Endothelial cell of umbilical vein (primary cell): ENCODE measurements at regions not wholly inside any gene's neighbourhood (a gene's known extent, or its start where the extent isn't known, plus 50 kb on each side); places are given as distances from the start of the nearest gene placed in this dataset.

Source experiments
- BruUV-seq: library from RNA; stranded (reverse); fragments of 400-500 nt; replicated peaks from 2 replicates; lab custom pipeline; 2021; lab: Mats Ljungman, UMichigan
- CTCF ChIA-PET: fragments of 300-600, 350-600 bp; sonication (Branson Sonifier 250); formaldehyde crosslinking; loops from one replicate; lab custom pipeline; 2021; ENCODE audit warnings: antibody characterized with exemption, inconsistent platforms; lab: Charles Lee
- POLR2A ChIA-PET: fragments of 300-600, 350-600 bp; sonication (Branson Sonifier 250); formaldehyde crosslinking; loops from one replicate; lab custom pipeline; 2021; ENCODE audit warnings: antibody characterized with exemption, inconsistent platforms; lab: Charles Lee
- DNase-seq: peaks from one replicate; pipeline ENCODE4 v3.0.0-alpha.2; 2011; ENCODE audit warnings: low read depth, low spot score
- FAIRE-seq: peaks from 2 replicates; lab custom pipeline; 2011; peaks lifted over from hg19 to GRCh38; lab: Jason Lieb, UNC
- H2AFZ ChIP-seq: 2 replicates; pipeline ENCODE4 v1.6.0; 2012; ENCODE audit warnings: low read depth, low read length, control low read depth, inconsistent platforms
- H3K27ac ChIP-seq: 2 replicates; pipeline ENCODE4 v1.5.1; 2011; ENCODE audit warnings: low read depth, mild to moderate bottlenecking, control low read depth, low read length, moderate library complexity; ENCODE audit not compliant: insufficient read depth
- H3K27me3 ChIP-seq, 2 experiments: 2 replicates each; pipeline versions ENCODE4 v1.6.0 to v1.6.1; 2011; ENCODE audit warnings: low read length in 2 of 2, mixed read lengths in 1 of 2; ENCODE audit not compliant: control insufficient read depth in 2 of 2, insufficient read depth in 2 of 2
- H3K36me3 ChIP-seq, 2 experiments: 2 replicates in 1 of 2; 3 replicates in 1 of 2; pipeline ENCODE4 v1.5.1; 2011; ENCODE audit warnings: low read length in 2 of 2, mild to moderate bottlenecking in 1 of 2, moderate library complexity in 1 of 2; ENCODE audit not compliant: control insufficient read depth in 2 of 2, insufficient read depth in 2 of 2; ENCODE audit errors: extremely low read depth in 1 of 2
- H3K4me1 ChIP-seq: 3 replicates; pipeline ENCODE4 v1.5.1; 2011; ENCODE audit warnings: mild to moderate bottlenecking, low read length; ENCODE audit not compliant: control insufficient read depth, insufficient read depth; ENCODE audit errors: extremely low read depth
- H3K4me2 ChIP-seq: 2 replicates; pipeline ENCODE4 v1.6.1; 2011; ENCODE audit warnings: low read length, control low read depth, mixed read lengths; ENCODE audit not compliant: insufficient read depth
- H3K4me3 ChIP-seq, 3 experiments: fragments of 200-600 bp in 1 of 3; sonication (generic), shearing (Covaris generic) in 1 of 3; replicated peaks in 1 of 3; 2 replicates each; pipeline ENCODE4 v1.5.1; 2011 to 2016; ENCODE audit warnings: control low read depth in 3 of 3, low read length in 3 of 3, mild to moderate bottlenecking in 2 of 3, inconsistent platforms in 1 of 3, low read depth in 1 of 3, moderate library complexity in 1 of 3; ENCODE audit not compliant: insufficient read depth in 1 of 3
- H3K79me2 ChIP-seq: 2 replicates; pipeline ENCODE4 v1.6.0; 2012; ENCODE audit warnings: low read length, inconsistent platforms; ENCODE audit not compliant: control insufficient read depth, insufficient read depth
- H3K9ac ChIP-seq: replicated peaks from 2 replicates; pipeline ENCODE3; 2011; ENCODE audit warnings: low read length, control low read depth; ENCODE audit not compliant: insufficient read depth; ENCODE audit errors: extremely low read depth
- H3K9me1 ChIP-seq: replicated peaks from 3 replicates; pipeline ENCODE4 v1.6.0; 2011; ENCODE audit warnings: mild to moderate bottlenecking, low read length; ENCODE audit not compliant: control insufficient read depth, insufficient read depth; ENCODE audit errors: extremely low read depth
- H3K9me3 ChIP-seq: replicated peaks from 2 replicates; pipeline ENCODE4 v1.5.1; 2012; ENCODE audit warnings: low read length, inconsistent platforms; ENCODE audit not compliant: control insufficient read depth, insufficient read depth
- H4K20me1 ChIP-seq: replicated peaks from 2 replicates; pipeline ENCODE3; 2011; ENCODE audit warnings: mild to moderate bottlenecking, low read length; ENCODE audit not compliant: control insufficient read depth, insufficient read depth; ENCODE audit errors: extremely low read depth
- EZH2 ChIP-seq: IDR thresholded peaks from 2 replicates; pipeline ENCODE4 v1.6.1; 2012; ENCODE audit warnings: borderline replicate concordance, low read depth, mild to moderate bottlenecking, moderate library complexity, low read length, inconsistent platforms; ENCODE audit not compliant: severe bottlenecking
- FOS ChIP-seq: IDR thresholded peaks from 2 replicates; pipeline ENCODE4 v1.6.1; 2011; ENCODE audit warnings: mild to moderate bottlenecking, low read length, moderate library complexity, borderline replicate concordance; ENCODE audit not compliant: insufficient read depth
- GATA2 ChIP-seq: IDR thresholded peaks from 2 replicates; pipeline ENCODE4 v1.7.0; 2011; ENCODE audit warnings: low read depth, mild to moderate bottlenecking, moderate library complexity, mixed read lengths, low read length; ENCODE audit not compliant: insufficient read length, insufficient read depth
- JUN ChIP-seq: IDR thresholded peaks from 2 replicates; pipeline ENCODE4 v1.6.1; 2011; ENCODE audit warnings: borderline replicate concordance, low read depth; ENCODE audit not compliant: insufficient read length, insufficient read depth
- MYC ChIP-seq: IDR thresholded peaks from one replicate; pipeline ENCODE4 v1.6.1; 2011; ENCODE audit warnings: mild to moderate bottlenecking, low read depth, low read length
- POLR2A ChIP-seq: IDR thresholded peaks from 2 replicates; pipeline ENCODE4 v1.6.1; 2012; ENCODE audit warnings: low read depth, mild to moderate bottlenecking, control low read depth, low read length
- POLR2AphosphoS5 ChIP-seq: IDR thresholded peaks from 2 replicates; pipeline ENCODE4 v1.6.1; 2012; ENCODE audit warnings: low read depth, mild to moderate bottlenecking, control low read depth, low read length, moderate library complexity; ENCODE audit not compliant: insufficient read depth
- dilution Hi-C: fragments of 300-500 bp; cut with MboI; formaldehyde crosslinking; loops from one replicate; pipeline ENCODE4 v1.15.0; 2019; ENCODE audit warnings: low sequenced_read_pairs; ENCODE audit not compliant: extremely low pct_ligation_motif_present
- intact Hi-C: fragments of 100-400 bp; cut with micrococcal nuclease; formaldehyde crosslinking; loops from one replicate; pipeline ENCODE4 v1.10.0; 2022
- TF ChIP-seq, protein P1 (sequence below): IDR thresholded peaks from 2 replicates; pipeline ENCODE4 v1.6.1; 2011; ENCODE audit not compliant: insufficient read depth, insufficient read length
- TF ChIP-seq, protein P2 (sequence below), 2 donors: IDR thresholded peaks; 1 replicate in 1 of 2; 2 replicates in 1 of 2; pipeline ENCODE4 v1.5.1; 2011; ENCODE audit warnings: low read length in 2 of 2, mild to moderate bottlenecking in 2 of 2, moderate library complexity in 2 of 2, control low read depth in 1 of 2, inconsistent platforms in 1 of 2, low read depth in 1 of 2; ENCODE audit not compliant: insufficient read depth in 1 of 2; ENCODE audit errors: extremely low read depth in 1 of 2

DNA sequence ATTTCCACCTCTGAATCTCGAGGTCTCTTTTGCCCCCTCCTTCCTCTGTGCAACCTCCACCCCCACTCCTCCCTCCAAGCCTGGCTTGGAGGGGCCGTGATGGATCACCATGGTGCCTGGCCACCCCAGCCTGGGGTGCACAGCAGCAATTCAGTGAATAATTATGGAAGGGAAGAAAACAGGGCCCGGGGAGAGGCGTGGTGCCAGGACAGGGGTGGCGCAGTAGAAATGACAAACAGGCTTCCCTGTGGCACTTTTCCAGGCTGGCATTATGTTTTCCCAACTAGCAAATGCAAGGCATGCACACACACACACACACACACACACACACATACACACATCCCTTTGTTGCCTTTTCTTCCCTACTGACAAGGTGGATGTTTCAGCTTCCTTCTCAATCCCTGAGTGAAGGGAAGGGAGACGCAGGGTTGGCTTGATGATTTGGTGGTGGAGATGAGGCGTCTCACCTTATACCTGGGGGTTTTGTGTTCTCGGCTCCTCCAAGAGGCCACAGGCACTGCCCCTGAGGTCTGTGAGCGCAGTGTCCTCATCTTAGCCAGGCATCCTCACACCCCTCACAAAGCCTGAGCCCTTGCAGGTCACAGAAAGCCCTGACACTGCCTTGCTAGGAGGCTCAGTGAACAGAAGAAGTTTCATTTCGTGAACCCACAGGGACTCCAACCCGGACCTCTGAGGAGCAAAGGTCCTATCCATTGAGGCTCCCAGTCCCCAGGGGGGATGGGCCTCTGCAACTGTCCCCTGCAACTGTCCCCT is 215.8 kb downstream of the MATN1 start:
- dilution Hi-C loops, result no loop called here
- no peak for TF ChIP-seq POLR2A
- TF ChIP-seq, protein P1, sequence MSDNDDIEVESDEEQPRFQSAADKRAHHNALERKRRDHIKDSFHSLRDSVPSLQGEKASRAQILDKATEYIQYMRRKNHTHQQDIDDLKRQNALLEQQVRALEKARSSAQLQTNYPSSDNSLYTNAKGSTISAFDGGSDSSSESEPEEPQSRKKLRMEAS, result no peak
- no peak for TF ChIP-seq MYC
- TF ChIP-seq POLR2AphosphoS5, result no peak
- TF ChIP-seq GATA2, result no peak
- no peak for TF ChIP-seq JUN
- no peaks in the 10 kb centered on the region for H4K20me1 ChIP-seq
- H3K9ac ChIP-seq, result no peak overlapping the region
- H3K9me3 ChIP-seq, result no peaks in the 10 kb centered on the region
- H3K36me3 ChIP-seq, result no peaks in the 10 kb centered on the region
- intact Hi-C loops, result no loop called here
- no peaks in the 10 kb centered on the region for H3K27me3 ChIP-seq
- no peak for FAIRE-seq
- ChIA-PET CTCF (no interaction called here), POLR2A (no interaction called here)
- no peak overlapping the region for H2AFZ ChIP-seq
- H3K4me3 ChIP-seq, result no peak overlapping the region
- no peak overlapping the region for H3K27ac ChIP-seq
- no peaks in the 10 kb centered on the region for H3K9me1 ChIP-seq
- no peak for DNase-seq
- no peaks in the 10 kb centered on the region for H3K4me1 ChIP-seq
- no peaks in the 10 kb centered on the region for H3K79me2 ChIP-seq
- H3K4me2 ChIP-seq, result no peak overlapping the region
- BruUV-seq, result no TSS peak

DNA sequence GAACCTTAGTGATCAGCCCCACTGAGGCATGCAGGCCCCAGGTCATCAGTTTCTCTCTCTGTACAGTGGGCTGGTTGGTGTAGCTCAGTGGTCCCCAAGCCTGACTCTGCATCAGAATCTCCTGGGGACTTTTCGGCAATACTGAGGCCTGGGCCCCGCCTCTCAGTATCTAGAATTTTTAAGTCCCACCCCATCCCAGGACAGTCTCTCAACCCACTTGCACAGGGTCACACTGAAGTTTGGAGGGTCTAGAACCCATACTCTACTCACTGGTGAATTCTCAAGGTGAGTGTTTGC is 216.4 kb downstream of the MATN1 start:
- no peaks in the 10 kb centered on the region for H3K36me3 ChIP-seq
- H3K4me3 ChIP-seq, result no peak overlapping the region
- no peak overlapping the region for H3K9ac ChIP-seq
- dilution Hi-C loops (no loop called here), intact Hi-C loops (no loop called here)
- no TSS peak for BruUV-seq
- H3K4me2 ChIP-seq, result no peak overlapping the region
- no peaks in the 10 kb centered on the region for H3K4me1 ChIP-seq
- H4K20me1 ChIP-seq, result no peaks in the 10 kb centered on the region
- DNase-seq (no peak), FAIRE-seq (no peak)
- no peaks in the 10 kb centered on the region for H3K27me3 ChIP-seq
- TF ChIP-seq, protein P2, sequence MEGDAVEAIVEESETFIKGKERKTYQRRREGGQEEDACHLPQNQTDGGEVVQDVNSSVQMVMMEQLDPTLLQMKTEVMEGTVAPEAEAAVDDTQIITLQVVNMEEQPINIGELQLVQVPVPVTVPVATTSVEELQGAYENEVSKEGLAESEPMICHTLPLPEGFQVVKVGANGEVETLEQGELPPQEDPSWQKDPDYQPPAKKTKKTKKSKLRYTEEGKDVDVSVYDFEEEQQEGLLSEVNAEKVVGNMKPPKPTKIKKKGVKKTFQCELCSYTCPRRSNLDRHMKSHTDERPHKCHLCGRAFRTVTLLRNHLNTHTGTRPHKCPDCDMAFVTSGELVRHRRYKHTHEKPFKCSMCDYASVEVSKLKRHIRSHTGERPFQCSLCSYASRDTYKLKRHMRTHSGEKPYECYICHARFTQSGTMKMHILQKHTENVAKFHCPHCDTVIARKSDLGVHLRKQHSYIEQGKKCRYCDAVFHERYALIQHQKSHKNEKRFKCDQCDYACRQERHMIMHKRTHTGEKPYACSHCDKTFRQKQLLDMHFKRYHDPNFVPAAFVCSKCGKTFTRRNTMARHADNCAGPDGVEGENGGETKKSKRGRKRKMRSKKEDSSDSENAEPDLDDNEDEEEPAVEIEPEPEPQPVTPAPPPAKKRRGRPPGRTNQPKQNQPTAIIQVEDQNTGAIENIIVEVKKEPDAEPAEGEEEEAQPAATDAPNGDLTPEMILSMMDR (IDR thresholded peaks at IDR 0.05; ENCODE audit: extremely low read depth in 1 of 2, insufficient read depth in 1 of 2, low read depth in 1 of 2, low read length in 2 of 2), result no peak
- TF ChIP-seq JUN (no peak), MYC (no peak), GATA2 (no peak), POLR2A (no peak), FOS (no peak), EZH2 (no peak), POLR2AphosphoS5 (no peak)
- TF ChIP-seq, protein P1, result no peak
- ChIA-PET POLR2A (no interaction called here), CTCF (no interaction called here)
- H2AFZ ChIP-seq, result no peak overlapping the region
- no peaks in the 10 kb centered on the region for H3K79me2 ChIP-seq
- no peak overlapping the region for H3K27ac ChIP-seq
- H3K9me3 ChIP-seq, result no peaks in the 10 kb centered on the region
- no peaks in the 10 kb centered on the region for H3K9me1 ChIP-seq
